KOPT-K1 (cell line): ENCODE measurements at regions not wholly inside any gene's neighbourhood (a gene's known extent, or its start where the extent isn't known, plus 50 kb on each side); places are given as distances from the start of the nearest gene placed in this dataset.
"Not testable (repeated sequence)": the region's sequence is repeated elsewhere in the genome, so short reads cannot be mapped to it uniquely, and the experiment has no call there.

Experiments used
- H3K27ac ChIP-seq: fragments of 200-600 bp; sonication (generic); 2 replicates; pipeline ENCODE4 v1.5.1; 2016; ENCODE audit warnings: antibody characterized with exemption, mild to moderate bottlenecking, low read depth, low read length; ENCODE audit not compliant: poor library complexity, severe bottlenecking
- H3K36me3 ChIP-seq: fragments of 200-600 bp; sonication (generic); 2 replicates; pipeline ENCODE4 v1.5.1; 2017; ENCODE audit warnings: antibody characterized with exemption, mild to moderate bottlenecking, low read length, moderate library complexity; ENCODE audit not compliant: insufficient read depth
- H3K9me3 ChIP-seq: fragments of 200-600 bp; sonication (generic); 2 replicates; pipeline ENCODE4 v1.5.1; 2017; ENCODE audit warnings: antibody characterized with exemption, low read length, mild to moderate bottlenecking; ENCODE audit not compliant: insufficient read depth, poor library complexity, severe bottlenecking

DNA sequence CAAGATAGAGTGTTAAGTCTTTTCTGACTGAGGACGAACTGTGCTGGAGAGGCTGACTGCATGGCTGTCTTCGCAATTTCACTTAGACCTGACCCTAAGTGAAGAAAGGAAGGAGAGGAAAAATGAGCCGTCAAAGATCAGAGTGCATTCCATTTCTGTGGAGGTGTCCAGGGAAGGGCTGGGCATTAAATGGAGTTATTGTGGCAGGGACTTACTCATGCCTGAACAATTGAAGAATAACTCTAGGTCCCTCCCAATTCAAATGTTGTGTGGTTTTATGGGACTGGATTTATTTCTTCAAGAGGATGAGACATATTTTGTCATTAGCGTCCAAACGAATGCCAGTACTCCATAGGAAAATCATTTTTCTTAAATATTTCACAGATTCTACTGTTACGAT lies 187.3 kb upstream of the CFAP20DC start:
- H3K36me3 ChIP-seq = no peaks in the 10 kb centered on the region
- no peaks in the 10 kb centered on the region for H3K9me3 ChIP-seq
- no peak overlapping the region for H3K27ac ChIP-seq

DNA sequence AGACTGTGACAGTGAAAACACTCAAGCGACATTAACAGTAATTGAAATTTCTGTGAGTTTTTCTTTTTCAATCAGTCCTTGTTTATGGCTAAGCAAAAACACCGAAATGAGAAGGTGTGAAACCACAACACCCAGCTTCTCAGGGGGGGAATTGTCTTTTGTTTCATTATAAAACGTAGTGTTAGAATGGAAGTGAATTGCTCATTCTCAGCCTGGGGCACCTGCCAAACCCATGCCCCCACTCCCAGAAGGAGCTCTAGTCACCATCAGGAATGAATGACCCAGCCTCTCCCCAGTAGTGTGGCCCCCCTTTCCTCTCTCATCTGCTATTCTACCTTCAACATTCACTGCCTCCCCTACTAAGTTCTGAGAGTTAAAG lies 185.8 kb upstream of the CFAP20DC start:
- no peaks in the 10 kb centered on the region for H3K36me3 ChIP-seq
- H3K27ac ChIP-seq = no peak overlapping the region
- H3K9me3 ChIP-seq = peaks cover 2% of the 10 kb centered on the region

DNA sequence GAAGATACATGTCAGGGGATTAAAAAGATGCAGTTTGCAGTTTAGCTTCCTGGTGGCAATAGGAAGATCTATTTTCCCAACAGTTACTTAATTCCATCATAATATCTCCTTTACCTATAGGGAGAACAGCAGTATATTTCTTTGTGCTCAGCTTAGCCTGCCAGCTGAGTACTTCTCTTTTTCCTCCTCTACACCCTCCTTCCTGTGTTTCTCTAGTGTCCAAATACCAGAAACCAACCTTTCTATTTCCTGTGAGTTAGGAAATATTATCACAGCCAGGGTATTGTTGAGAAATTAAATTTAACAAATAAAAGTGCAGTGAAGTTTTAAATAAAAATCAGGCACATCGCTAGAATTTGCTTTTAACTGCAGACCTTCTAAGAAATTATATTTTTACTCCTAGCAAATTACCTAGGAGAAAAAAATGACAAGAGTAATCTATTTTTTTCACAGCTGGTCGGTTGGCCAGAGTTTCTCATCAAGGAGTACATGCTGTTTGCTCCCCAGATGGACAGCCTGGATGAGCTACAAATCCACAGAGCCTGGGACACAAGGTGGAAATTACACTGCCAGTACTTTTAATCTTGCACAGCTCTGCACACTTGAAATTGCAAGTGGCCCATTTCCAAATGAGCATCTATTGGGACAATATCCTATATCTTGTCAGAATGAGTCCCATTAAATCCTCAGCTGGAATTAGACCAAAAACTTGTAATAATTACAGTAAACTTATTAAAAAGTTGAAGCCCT lies 185.2 kb upstream of the CFAP20DC start:
- peaks cover 7% of the 10 kb centered on the region for H3K9me3 ChIP-seq
- H3K36me3 ChIP-seq = no peaks in the 10 kb centered on the region
- H3K27ac ChIP-seq = no peak overlapping the region

DNA sequence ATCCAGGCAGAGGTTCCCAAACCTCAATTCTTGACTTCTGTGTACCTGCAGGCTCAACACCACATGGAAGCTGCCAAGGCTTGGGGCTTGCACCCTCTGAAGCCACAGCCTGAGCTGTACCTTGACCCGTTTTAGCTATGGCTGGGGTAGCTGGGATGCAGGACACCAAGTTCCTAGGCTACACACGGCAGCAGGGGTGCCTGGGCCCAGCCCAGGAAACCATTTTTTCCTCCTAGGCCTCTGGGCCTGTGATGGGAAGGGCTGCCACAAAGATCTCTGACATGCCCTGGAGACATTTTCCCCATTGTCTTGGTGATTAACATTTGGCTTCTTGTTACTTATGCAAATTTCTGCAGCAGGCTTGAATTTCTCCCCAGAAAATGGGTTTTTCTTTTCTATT lies 180.6 kb upstream of the CFAP20DC start:
- peaks cover 17% of the 10 kb centered on the region for H3K9me3 ChIP-seq
- H3K27ac ChIP-seq, H3K36me3 ChIP-seq: not testable (repeated sequence)

DNA sequence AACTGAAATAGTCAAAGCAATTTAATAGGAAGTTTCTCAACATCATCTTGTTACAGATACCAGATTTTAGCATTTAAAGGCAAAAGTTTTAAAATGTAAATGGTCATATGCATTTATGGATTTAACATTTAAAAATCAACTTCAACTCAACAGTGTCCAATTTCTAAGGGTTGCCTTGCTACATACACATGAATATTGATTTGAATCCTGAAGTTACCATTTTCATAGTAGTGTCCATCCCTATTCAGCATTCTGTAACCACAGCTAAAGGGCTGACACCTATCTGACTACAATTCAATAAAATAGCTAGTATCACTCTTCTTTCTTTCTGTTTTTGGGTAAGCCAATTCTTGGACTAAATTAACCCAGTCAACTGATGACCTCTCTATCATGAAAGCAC lies 164.0 kb upstream of the CFAP20DC start:
- H3K36me3 ChIP-seq = no peaks in the 10 kb centered on the region
- no peak overlapping the region for H3K27ac ChIP-seq
- no peaks in the 10 kb centered on the region for H3K9me3 ChIP-seq

DNA sequence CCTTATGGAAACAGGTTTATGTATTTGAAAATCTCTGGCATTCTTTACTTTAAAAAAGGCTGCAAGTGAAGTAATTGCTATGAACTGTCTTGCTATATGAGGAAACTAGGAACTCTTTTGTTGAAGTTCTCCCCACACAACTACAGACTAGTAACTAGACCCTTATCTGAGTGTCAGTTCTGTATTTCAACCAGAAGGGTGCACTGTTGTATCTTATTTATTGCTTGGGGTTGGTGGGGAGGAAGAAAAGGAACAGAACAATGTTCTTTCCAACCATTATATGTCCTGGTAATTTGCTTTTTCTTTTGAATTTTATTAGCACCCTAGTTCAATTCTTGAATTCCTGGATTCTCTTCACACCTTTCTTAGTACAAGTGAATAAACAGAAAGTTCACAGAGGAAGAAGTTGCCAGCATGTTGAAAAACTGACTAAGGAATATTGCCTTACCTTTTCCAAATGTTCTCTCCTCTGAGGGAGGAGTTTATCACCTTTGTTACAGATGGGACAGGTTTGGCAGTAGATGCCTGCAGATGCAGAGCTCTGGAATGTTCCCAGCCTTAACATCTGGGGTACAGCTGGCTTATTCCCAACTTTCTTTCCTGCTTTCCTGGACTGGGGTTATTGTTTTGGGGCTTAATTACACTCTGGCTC lies 162.4 kb upstream of the CFAP20DC start:
- no peaks in the 10 kb centered on the region for H3K9me3 ChIP-seq
- H3K36me3 ChIP-seq = no peaks in the 10 kb centered on the region

DNA sequence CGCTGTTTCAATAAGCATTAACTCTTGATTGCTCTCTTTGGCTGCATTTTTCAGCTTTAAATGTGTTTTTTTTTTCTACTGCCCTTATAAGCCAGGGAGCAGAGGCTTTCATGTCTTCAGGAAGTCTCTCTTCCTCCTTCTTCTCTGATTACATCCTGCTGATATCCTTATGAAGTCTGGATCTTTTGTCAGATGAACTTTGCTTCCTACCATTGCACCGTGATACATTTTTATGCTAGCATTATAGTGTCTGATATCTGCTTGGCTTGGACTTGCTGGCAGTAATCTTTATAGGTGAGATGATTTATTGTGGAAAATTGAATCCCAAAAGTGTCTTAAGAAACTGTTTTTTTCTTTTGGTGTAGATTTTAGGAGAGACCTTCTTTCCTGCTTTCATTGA lies 160.4 kb upstream of the CFAP20DC start:
- H3K9me3 ChIP-seq = no peaks in the 10 kb centered on the region
- no peak overlapping the region for H3K27ac ChIP-seq
- H3K36me3 ChIP-seq = no peaks in the 10 kb centered on the region

More for the DNA sequence above, 162.4 kb upstream of the CFAP20DC start:
- H3K27ac ChIP-seq = no peak overlapping the region

DNA sequence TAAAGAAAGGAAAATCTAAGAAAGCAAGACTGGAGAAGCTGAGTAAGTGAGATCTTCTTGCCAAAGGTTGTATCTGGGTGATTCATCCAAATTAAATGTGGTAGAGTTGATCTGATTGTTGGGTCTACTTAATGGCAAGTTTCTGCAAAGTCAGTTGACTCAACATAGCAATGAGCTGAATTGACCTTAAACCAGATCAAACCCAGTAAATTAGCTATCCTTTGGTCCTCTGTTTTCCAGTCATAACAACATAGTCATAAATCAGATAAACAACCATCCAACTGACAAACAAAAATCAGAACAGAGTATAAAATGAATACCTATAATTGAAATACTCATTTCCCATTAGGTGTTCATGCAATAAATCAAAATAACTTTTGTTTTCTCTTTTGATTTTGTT lies 142.6 kb upstream of the CFAP20DC start:
- Histone ChIP-seq H3K36me3 (no peaks in the 10 kb centered on the region), H3K9me3 (no peaks in the 10 kb centered on the region), H3K27ac (no peak overlapping the region)

DNA sequence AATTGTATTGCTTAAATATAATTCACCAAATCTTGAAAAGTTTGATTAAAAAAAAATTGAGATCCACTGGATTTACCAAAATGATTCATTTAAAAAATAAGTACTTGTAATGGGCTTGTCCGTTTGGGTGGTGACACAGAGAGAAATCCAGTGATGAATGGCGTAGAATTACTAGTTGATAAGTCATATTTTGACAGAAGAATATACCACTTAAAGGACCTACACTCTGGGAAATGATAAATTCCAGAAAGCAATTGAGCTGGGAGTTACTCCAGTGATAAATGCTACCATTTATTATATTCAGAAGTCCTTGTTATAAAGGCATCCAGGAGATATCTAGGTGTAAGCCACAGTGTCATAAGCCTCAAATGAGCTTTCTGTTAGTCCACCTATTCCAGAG lies 141.8 kb upstream of the CFAP20DC start:
- no peaks in the 10 kb centered on the region for H3K9me3 ChIP-seq
- H3K27ac ChIP-seq = no peak overlapping the region
- no peaks in the 10 kb centered on the region for H3K36me3 ChIP-seq

DNA sequence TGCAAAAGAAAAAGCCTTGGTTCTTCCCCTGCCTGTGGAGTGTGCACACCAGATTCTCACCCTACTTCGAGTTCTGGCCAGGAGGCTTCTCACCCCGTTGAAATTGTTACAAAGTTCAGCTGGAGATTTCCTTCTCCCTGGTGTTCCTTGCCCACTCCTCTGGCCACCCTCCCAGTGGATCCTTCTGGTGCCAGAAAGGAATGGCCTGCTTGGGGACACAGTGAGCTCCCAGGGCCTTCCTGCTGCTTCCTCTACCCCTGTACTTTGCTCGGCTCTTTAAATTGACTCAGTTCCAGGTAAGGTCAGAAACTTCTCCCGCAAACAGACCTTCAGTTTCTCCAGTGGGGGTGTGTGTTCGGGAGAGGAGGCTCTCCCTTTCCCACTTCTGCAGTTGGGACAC lies 140.1 kb upstream of the CFAP20DC start:
- Histone ChIP-seq H3K9me3 (no peaks in the 10 kb centered on the region), H3K27ac (no peak overlapping the region), H3K36me3 (no peaks in the 10 kb centered on the region)

DNA sequence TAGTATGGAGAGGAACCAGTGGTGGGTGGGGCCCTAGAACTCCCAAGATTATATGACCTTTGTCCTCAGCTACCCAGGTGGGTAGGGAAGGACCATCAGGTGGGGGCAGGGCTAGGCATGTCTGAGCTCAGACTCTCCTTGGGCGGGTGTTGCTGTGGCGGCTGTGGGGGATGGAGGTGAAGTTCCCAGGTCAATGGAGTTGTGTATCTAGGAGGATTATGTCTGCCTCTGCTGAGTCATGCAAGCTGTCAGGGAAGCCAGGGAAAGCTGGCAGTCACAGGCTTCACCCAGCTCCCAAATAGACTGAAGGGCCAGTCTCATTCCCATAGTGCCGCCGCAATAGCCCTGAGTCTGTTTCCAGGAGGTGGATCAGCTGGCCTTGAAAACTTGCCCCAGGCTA lies 139.7 kb upstream of the CFAP20DC start:
- Histone ChIP-seq H3K27ac (no peak overlapping the region), H3K9me3 (no peaks in the 10 kb centered on the region), H3K36me3 (no peaks in the 10 kb centered on the region)

DNA sequence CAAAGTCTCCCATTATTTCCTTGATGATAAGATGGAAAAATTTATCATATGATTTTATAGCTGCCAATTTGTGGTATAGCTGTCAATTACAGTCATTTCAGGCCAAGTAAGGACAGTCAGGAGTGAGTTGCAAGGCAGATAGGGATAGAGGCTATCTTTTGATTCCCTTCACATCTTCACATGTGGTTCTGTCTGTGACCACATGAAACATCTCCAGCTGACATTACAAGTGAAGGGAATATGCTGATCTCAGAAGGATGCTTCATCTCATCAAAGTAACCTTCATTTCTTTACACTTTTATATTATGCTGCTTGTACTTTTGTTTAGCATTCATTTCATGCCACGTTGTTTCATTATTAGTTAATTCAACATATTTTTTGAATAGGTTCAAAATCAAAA lies 136.9 kb upstream of the CFAP20DC start:
- H3K36me3 ChIP-seq = no peaks in the 10 kb centered on the region
- no peak overlapping the region for H3K27ac ChIP-seq
- no peaks in the 10 kb centered on the region for H3K9me3 ChIP-seq

DNA sequence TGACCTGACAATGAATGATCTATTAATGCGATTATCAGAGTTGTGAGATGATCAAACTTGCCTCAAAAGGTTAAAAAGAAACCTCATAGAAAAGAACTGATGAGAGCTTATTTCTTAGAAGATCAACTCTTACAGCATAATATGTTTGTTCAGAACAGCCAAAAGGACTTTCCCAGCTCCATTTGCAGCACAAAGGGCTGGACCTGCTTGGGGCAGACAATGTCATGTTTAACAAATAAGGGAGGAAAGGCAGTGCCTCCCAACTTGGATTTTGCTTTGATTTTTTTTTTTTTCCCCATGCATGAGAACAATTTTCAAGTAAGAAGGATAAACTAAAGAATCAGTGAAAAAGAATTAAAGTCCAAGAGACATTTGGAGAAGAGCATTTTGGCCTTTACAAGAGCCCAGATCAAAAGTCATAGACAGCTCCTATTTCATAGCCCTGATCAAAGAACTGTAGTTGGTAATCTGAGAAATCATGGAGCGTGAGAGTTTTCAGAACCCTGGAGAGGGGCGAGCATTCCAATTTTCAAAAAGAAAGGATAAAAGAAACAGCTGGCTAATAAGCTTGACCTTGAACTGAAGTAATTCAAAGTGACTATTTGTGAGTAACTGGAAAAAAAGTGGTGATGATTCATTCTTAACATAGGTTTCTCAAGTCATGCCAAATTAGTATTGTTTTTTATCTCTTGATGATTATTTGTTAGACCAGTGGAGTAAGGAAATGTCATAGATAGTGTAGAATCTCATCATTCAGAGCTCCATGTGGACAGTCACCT lies 136.0 kb upstream of the CFAP20DC start:
- Histone ChIP-seq H3K9me3 (no peaks in the 10 kb centered on the region), H3K36me3 (no peaks in the 10 kb centered on the region), H3K27ac (no peak overlapping the region)

DNA sequence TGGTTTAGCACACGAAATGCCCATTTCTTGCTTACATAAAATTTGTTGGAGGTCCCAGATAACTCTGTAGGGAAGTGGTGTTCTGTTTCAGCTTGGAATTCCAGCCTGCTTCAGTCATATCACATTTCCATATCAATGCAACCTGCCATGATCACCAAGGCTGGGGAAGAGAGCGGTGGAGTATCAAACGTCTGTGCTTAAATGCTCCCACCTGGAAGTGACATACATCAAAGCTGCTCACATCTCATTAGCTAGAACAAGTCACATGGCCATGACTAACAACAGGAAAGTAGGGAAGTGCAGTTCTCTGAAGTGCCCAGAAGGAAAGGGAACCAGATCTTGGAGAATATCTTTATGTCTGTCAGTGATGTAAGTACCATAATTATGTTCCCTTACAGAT lies 130.2 kb upstream of the CFAP20DC start:
- Histone ChIP-seq H3K36me3 (no peaks in the 10 kb centered on the region), H3K9me3 (no peaks in the 10 kb centered on the region), H3K27ac (no peak overlapping the region)

DNA sequence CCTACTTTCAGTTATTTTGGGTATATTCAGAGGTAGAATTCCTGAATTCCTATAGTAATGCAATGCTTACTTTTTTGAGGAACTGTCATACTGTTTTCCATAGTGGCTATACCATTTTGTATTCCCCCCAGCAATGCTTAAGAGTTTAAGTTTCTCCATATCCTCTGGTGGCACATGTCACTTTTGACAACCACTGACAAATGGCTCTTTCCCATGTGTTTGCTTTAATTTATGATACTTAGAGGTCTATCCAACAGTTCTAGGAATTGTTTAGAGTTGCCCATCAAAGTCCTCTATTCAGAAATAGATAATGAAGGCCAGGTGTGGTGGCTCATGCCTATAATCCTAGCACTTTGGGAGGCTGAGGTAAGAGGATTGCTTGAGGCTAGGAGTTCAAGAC lies 128.9 kb upstream of the CFAP20DC start:
- Histone ChIP-seq H3K9me3 (no peaks in the 10 kb centered on the region), H3K27ac (no peak overlapping the region), H3K36me3 (no peaks in the 10 kb centered on the region)
